GM18867 (cell line): ENCODE measurements at regions not wholly inside any gene's neighbourhood (a gene's known extent, or its start where the extent isn't known, plus 50 kb on each side); places are given as distances from the start of the nearest gene placed in this dataset.
"Not testable (repeated sequence)": the region's sequence is repeated elsewhere in the genome, so short reads cannot be mapped to it uniquely, and the experiment has no call there.

Source experiments
- ATAC-seq: cut with Tn5 transposase; IDR thresholded peaks from one replicate; pipeline ENCODE4 v1.9.1; 2021; ENCODE audit warnings: mild to moderate bottlenecking, moderate library complexity; ENCODE audit not compliant: unreplicated experiment

- ATAC-seq, result not testable (repeated sequence)
Measured at GRCh38 chr14:34381304-34381703, 80.7 kb downstream of the SPTSSA start.

DNA sequence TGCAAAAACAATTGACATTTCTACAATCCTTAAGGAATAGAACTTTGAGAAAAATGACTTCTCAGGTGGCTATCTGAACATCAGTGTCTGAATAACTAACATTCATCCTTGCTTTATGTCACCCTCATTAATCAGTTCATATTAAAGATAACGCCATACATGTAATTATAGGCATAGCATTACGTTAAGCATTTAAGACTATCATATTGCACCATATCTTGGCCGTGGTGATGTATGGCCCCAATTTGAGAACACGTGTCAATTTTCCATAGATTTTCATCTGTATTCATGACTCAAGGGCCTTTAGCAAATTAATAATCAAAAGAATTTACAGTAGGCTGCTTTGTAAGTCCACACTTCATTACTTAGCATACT is 81.6 kb downstream of the SPTSSA start:
- no peak for ATAC-seq

GRCh38 chr14:34379816-34380470 is 82.1 kb downstream of the SPTSSA start:
- no peak for ATAC-seq

- no peak for ATAC-seq
Measured at GRCh38 chr14:34376649-34377267, 85.3 kb downstream of the SPTSSA start.

- ATAC-seq, result no peak
Measured at GRCh38 chr14:34374998-34375740, 86.9 kb downstream of the SPTSSA start.

DNA sequence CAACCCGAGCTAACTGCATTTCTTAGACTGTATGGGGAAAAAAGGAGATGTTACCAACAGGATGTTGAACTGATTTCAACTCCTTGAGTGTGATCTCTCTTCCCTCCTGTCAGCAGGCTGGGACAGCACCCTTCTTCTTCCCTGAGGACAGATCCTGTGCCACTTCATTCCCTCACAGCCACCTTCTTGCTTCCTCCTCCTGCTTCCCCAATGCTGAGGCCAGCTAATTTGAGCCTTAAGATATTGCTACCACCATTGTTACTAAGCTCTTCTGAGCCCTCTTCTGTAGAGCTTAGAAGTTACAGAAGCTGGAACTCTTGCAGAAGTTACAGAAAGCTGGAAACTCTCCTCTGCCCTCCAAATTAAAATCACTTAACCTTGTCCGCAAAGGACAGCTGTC is 88.8 kb downstream of the SPTSSA start:
- ATAC-seq, result no peak

GRCh38 chr14:34372786-34373185 is 89.3 kb downstream of the SPTSSA start:
- no peak for ATAC-seq

DNA sequence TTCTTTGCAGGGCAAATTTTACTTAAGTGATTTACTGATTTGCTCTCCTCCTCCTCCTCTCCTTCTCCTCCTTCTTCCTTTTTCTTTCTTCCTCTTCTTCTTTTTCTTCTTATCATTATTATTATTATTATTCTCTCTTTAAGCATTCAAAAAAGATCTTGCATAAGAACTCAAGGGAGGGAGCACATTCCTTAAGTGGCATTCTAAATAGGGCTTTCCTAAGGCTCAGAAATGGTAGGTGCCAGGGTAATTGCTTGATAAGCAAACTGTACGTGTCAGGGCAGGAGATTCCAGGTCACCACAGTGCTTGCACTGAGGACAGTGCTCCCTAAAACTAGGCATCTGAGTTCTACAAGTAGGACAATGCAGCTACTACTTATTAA is 92.4 kb downstream of the SPTSSA start:
- ATAC-seq, result no peak

GRCh38 chr14:34368971-34369647 is 92.9 kb downstream of the SPTSSA start:
- no peak for ATAC-seq

DNA sequence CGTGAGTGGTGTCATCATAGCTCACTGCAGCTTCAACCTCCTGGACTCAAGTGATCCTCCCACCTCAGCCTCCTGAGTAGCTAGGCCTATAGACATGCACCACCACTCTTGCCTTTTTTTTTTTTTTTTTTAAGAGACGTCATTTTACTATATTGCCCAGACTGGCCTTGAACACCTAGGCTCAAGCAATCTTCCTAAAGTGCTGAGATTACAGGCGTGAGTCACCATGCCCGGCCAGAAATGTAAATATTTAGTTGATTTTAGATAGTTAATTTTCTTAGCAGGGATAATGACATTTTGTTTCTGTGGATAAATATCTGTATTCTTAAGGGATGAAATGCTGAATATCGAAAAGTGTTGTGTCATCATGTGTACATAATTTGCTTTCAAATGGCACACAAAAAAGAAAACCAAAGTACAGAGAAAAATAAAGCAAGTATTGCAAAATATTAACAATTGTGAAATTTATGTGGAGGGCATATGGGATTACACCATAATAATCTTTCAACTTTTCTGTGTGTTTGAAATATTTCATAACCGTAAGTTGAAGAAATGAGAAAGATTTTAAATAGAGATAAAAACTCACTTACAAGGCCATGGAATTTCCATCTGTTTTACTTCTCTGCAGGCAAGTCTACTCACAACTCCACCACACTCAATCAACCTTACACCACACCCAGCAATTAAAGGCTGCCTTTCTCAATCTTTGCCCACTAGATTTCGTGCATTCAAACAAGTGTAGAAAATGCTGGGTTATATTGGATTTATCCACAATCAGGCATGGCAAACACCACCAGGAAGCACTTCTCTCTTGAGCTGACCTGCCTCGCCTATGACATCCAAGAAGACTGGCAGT is 93.7 kb downstream of the SPTSSA start:
- no peak for ATAC-seq

GRCh38 chr14:34365309-34365915 is 96.6 kb downstream of the SPTSSA start:
- ATAC-seq, result no peak

DNA sequence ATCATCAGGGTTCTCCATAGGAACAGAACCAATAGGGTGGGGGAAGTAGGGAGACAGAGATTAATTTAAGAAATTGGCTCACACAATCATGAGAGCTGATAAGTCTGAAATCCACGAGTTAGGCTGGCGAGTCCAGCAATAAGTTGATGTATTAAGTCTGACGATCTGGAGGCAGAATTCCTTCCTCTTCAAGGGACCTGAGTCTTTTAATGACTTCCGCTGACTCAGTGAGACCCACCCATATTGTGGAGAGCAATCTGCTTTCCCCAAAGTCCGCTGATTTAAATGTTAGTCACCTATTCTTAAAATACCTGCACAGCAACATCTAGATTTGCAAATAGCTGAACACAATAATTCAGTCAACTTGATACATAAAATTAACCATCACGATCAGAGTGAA is 97.8 kb downstream of the SPTSSA start:
- ATAC-seq, result no peak

GRCh38 chr14:34363733-34364134 is 98.3 kb downstream of the SPTSSA start:
- no peak for ATAC-seq

DNA sequence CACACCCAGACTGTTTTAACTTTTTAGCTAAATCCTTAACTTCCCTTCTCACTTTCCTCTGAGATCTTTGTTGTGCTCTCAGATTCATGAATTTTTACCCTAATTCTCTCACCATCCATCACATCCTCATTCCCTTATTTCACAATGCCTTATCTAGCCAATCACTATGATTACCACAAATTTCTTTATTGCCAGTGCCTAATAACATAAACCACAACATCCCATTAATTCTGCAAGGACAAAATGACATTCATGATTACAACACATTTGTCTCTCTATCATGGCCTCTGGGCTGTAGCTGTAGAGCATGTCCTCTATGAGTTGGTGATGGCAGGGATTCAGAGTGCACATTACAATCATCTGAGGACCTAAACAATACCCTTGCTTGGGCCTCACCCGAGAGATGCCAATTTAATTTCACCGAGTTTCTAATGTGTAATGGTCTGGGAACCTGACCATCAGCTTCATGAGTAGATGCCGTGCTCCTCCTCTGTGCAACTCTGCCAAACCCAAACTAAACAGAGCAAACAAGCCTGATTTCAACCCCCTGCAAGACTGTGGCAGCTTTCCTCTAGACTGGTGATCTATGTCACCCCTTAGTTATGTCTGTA is 99.3 kb downstream of the SPTSSA start:
- no peak for ATAC-seq

GRCh38 chr14:34361504-34362011 is 100.5 kb downstream of the SPTSSA start:
- no peak for ATAC-seq

DNA sequence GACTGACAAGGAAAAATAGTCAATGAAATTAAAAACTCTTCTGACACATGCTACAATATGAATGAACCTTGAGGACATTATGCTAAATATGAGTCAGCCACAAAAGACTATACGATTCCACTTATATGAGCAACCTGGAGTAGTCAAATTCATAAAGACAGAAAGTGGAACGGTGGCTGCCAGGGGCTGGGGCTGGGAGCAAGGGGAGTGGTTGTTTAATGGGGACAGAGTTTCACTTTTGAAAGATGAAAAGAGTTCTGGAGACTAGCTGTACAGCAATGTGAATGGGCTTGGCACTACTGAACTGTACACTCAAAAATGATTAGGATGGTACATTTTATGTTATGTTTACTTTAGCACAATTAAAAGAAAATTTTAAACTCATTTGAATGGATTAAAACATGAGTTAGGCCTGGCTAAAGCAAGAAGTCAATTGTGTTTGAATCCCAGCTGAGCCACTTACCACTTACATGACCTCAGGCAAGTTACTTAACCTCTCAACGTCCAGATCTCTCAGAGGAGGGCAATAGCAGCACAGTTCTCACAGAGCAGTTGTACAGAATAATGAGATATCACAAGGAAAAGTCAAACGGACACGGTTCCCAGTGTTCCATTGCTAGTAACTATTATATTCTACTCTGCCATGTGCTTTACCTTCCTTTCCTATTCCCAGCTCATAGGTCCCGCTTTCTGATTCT is 102.5 kb downstream of the SPTSSA start:
- ATAC-seq, result no peak

DNA sequence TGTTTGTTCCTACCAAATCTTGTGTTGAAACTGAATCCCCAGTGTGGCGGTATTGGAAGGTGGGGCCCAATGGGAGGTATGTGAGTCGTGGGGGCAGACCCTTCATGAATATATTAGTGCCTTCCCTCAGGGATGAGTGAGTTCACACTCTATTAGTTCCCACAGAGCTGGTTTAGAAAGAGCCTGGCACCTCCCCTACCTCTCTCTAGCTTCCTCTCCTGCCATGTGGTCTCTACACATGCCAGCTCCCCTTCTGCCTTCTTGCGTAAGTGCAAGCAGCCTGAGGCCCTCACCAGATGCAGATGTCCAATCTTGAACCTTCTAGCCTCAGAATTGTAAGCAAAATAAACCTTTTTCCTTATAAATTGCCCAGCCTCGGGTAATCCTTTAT is 105.8 kb downstream of the SPTSSA start:
- no peak for ATAC-seq

DNA sequence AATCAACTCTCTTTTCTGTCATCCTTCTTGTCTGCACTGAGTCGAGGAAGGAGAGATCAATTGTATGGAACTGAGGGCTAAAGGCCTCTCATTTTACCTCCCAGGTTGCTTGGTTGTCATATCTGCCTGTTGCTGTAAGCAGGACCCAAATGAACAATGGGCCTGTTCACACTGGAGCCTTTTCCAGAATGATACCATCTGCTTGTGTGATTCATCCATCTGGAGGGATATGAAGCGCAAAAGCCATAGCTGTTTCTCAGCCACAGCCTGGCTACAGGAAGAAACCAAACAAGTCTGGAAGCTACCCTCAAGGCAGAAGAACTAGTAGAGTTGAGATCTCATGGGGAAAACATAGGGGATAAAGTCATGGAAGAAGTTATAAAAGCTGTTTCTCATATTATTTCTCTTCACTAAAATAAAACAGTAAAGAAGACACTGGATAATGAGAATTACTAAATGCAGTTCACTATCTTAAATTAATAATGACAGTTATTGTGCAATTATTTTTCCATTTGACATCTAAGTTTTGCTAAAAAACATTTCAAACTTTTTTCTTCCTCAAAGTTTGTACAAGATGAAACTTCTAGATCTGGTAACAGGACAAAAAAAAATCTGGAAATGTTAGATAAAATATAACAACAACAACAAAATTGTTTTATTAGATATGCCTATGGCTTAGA is 106.3 kb downstream of the SPTSSA start:
- no peak for ATAC-seq

GRCh38 chr14:34354556-34354955 is 107.5 kb downstream of the SPTSSA start:
- no peak for ATAC-seq
